H9 (cell line): ENCODE measurements at regions not wholly inside any gene's neighbourhood (a gene's known extent, or its start where the extent isn't known, plus 50 kb on each side); places are given as distances from the start of the nearest gene placed in this dataset.

Experiments used
- DNase-seq: peaks from one replicate; pipeline ENCODE4 v3.0.0-alpha.2; 2017
- H2AFZ ChIP-seq: one replicate; pipeline ENCODE4 v1.6.1; 2013; ENCODE audit warnings: mild to moderate bottlenecking, low read length, control low read depth, moderate library complexity
- H2AK5ac ChIP-seq: 2 replicates; pipeline ENCODE4 v1.6.1; 2013; ENCODE audit warnings: low read length, control low read depth, mixed read lengths; ENCODE audit not compliant: insufficient read length
- H2BK120ac ChIP-seq: one replicate; pipeline ENCODE4 v1.6.1; 2013; ENCODE audit warnings: low read depth, mild to moderate bottlenecking, low read length, control low read depth, inconsistent platforms; ENCODE audit not compliant: poor library complexity, severe bottlenecking
- H2BK12ac ChIP-seq: 2 replicates; pipeline ENCODE4 v1.6.1; 2013; ENCODE audit warnings: low read length, control low read depth, mixed read lengths, low read depth; ENCODE audit not compliant: insufficient read length
- H2BK15ac ChIP-seq: 2 replicates; pipeline ENCODE4 v1.6.1; 2013; ENCODE audit warnings: low read depth, low read length, control low read depth
- H2BK20ac ChIP-seq: one replicate; pipeline ENCODE4 v1.6.1; 2013; ENCODE audit warnings: low read depth, mild to moderate bottlenecking, low read length, control low read depth, inconsistent platforms; ENCODE audit not compliant: poor library complexity, severe bottlenecking
- H2BK5ac ChIP-seq: 2 replicates; pipeline ENCODE4 v1.6.1; 2013; ENCODE audit warnings: low read length, control low read depth, mixed read lengths; ENCODE audit not compliant: insufficient read length
- H3K14ac ChIP-seq: 2 replicates; pipeline ENCODE4 v1.6.1; 2013; ENCODE audit warnings: low read length, control low read depth; ENCODE audit not compliant: insufficient read depth
- H3K18ac ChIP-seq: 2 replicates; pipeline ENCODE4 v1.6.1; 2013; ENCODE audit warnings: low read depth, mild to moderate bottlenecking, mixed read lengths, low read length, control low read depth; ENCODE audit not compliant: insufficient read length
- H3K23ac ChIP-seq: 2 replicates; pipeline ENCODE4 v1.6.1; 2013; ENCODE audit warnings: low read length, control low read depth, mixed read lengths, low read depth; ENCODE audit not compliant: insufficient read length
- H3K23me2 ChIP-seq: 2 replicates; pipeline ENCODE4 v1.6.1; 2013; ENCODE audit warnings: low read depth, mild to moderate bottlenecking, mixed read lengths, low read length, control low read depth; ENCODE audit not compliant: insufficient read length, poor library complexity, severe bottlenecking
- H3K27ac ChIP-seq: 2 replicates; pipeline ENCODE4 v1.5.1; 2013; ENCODE audit warnings: low read length, control low read depth, mixed read lengths, low read depth; ENCODE audit not compliant: insufficient read length
- H3K27me3 ChIP-seq: 2 replicates; pipeline ENCODE4 v1.6.1; 2013; ENCODE audit warnings: low read length, control low read depth, inconsistent platforms; ENCODE audit not compliant: insufficient read depth
- H3K4ac ChIP-seq: 2 replicates; pipeline ENCODE4 v1.6.1; 2013; ENCODE audit warnings: low read depth, mild to moderate bottlenecking, control low read depth, inconsistent platforms, low read length, moderate library complexity
- H3K4me1 ChIP-seq: 2 replicates; pipeline ENCODE4 v1.6.1; 2013; ENCODE audit warnings: low read length, control low read depth, inconsistent platforms; ENCODE audit not compliant: insufficient read depth
- H3K4me2 ChIP-seq: 2 replicates; pipeline ENCODE4 v1.6.1; 2013; ENCODE audit warnings: low read length, control low read depth, mixed read lengths; ENCODE audit not compliant: insufficient read length, insufficient read depth
- H3K56ac ChIP-seq: 2 replicates; pipeline ENCODE4 v1.6.1; 2013; ENCODE audit warnings: low read depth, mild to moderate bottlenecking, mixed read lengths, low read length, control low read depth; ENCODE audit not compliant: insufficient read length
- H3K79me1 ChIP-seq: 2 replicates; pipeline ENCODE4 v1.6.1; 2013; ENCODE audit warnings: low read depth, mild to moderate bottlenecking, moderate library complexity, low read length, control low read depth, inconsistent platforms; ENCODE audit not compliant: insufficient read depth, poor library complexity, severe bottlenecking
- H3K79me2 ChIP-seq: 2 replicates; pipeline ENCODE4 v1.6.1; 2013; ENCODE audit warnings: low read length, control low read depth, inconsistent platforms; ENCODE audit not compliant: insufficient read depth
- H3K9ac ChIP-seq: 2 replicates; pipeline ENCODE4 v1.6.1; 2013; ENCODE audit warnings: low read length, control low read depth, mixed read lengths; ENCODE audit not compliant: insufficient read length; ENCODE audit errors: extremely low read depth
- H3K9me3 ChIP-seq: one replicate; pipeline ENCODE4 v1.6.1; 2013; ENCODE audit warnings: low read depth, low read length, inconsistent platforms; ENCODE audit not compliant: control insufficient read depth
- H3T11ph ChIP-seq: one replicate; pipeline ENCODE4 v1.6.1; 2013; ENCODE audit warnings: mild to moderate bottlenecking, low read length, control low read depth, inconsistent platforms
- H4K20me1 ChIP-seq: one replicate; pipeline ENCODE4 v1.6.1; 2013; ENCODE audit not compliant: control insufficient read depth, insufficient read length, insufficient read depth
- H4K5ac ChIP-seq: 2 replicates; pipeline ENCODE4 v1.6.1; 2013; ENCODE audit warnings: low read depth, mild to moderate bottlenecking, mixed read lengths, low read length, control low read depth; ENCODE audit not compliant: insufficient read length
- H4K8ac ChIP-seq: replicated peaks from 2 replicates; pipeline ENCODE4 v1.6.1; 2013; ENCODE audit warnings: low read length, control low read depth, mixed read lengths, low read depth; ENCODE audit not compliant: insufficient read length
- H4K91ac ChIP-seq: 2 replicates; pipeline ENCODE4 v1.6.1; 2013; ENCODE audit warnings: low read depth, mild to moderate bottlenecking, moderate library complexity, mixed read lengths, low read length, control low read depth; ENCODE audit not compliant: insufficient read length
- H3K27ac Mint-ChIP-seq, 3 experiments: 2 replicates in 2 of 3; 3 replicates in 1 of 3; pipeline ENCODE4 v1.8.0; 2020 to 2021; ENCODE audit warnings: mixed read lengths in 3 of 3, mild to moderate bottlenecking in 1 of 3, moderate library complexity in 1 of 3
- H3K27me3 Mint-ChIP-seq: 2 replicates; pipeline ENCODE4 v1.8.0; 2021; ENCODE audit warnings: low read depth, mild to moderate bottlenecking, moderate library complexity, mixed read lengths
- H3K36me3 Mint-ChIP-seq, 3 experiments: 2 replicates in 2 of 3; 3 replicates in 1 of 3; pipeline ENCODE4 v1.8.0; 2020 to 2021; ENCODE audit warnings: low read depth in 3 of 3, mixed read lengths in 3 of 3; ENCODE audit not compliant: insufficient read depth in 1 of 3
- H3K4me1 Mint-ChIP-seq, 2 experiments: 2 replicates each; pipeline ENCODE4 v1.8.0; 2020; ENCODE audit warnings: mixed read lengths in 2 of 2
- H3K4me3 Mint-ChIP-seq, 2 experiments: 2 replicates in 1 of 2; 3 replicates in 1 of 2; pipeline ENCODE4 v1.8.0; 2020 to 2021; ENCODE audit warnings: mild to moderate bottlenecking in 2 of 2, mixed read lengths in 2 of 2, moderate library complexity in 1 of 2
- H3K9me3 Mint-ChIP-seq, 2 experiments: 2 replicates in 1 of 2; 3 replicates in 1 of 2; pipeline ENCODE4 v1.8.0; 2020; ENCODE audit warnings: mild to moderate bottlenecking in 2 of 2, mixed read lengths in 2 of 2, moderate library complexity in 1 of 2
- WGBS: extraction: QIAGEN DNeasy Blood & Tissue Kit; methylation state at CpG from one replicate; pipeline ENCODE4 v1.1.7; 2013; ENCODE audit warnings: missing lambda C conversion rate, low lambda C conversion rate, mixed read lengths; ENCODE audit not compliant: insufficient read length; ENCODE audit errors: extremely low coverage; 5-methylcytosine and 5-hydroxymethylcytosine counted together
- TF ChIP-seq, protein P1 (sequence below): fragments of 200-600 bp; sonication (generic); conservative IDR thresholded peaks from 3 replicates; pipeline ENCODE4 v1.8.0; 2021; ENCODE audit warnings: antibody characterized with exemption, mild to moderate bottlenecking

DNA sequence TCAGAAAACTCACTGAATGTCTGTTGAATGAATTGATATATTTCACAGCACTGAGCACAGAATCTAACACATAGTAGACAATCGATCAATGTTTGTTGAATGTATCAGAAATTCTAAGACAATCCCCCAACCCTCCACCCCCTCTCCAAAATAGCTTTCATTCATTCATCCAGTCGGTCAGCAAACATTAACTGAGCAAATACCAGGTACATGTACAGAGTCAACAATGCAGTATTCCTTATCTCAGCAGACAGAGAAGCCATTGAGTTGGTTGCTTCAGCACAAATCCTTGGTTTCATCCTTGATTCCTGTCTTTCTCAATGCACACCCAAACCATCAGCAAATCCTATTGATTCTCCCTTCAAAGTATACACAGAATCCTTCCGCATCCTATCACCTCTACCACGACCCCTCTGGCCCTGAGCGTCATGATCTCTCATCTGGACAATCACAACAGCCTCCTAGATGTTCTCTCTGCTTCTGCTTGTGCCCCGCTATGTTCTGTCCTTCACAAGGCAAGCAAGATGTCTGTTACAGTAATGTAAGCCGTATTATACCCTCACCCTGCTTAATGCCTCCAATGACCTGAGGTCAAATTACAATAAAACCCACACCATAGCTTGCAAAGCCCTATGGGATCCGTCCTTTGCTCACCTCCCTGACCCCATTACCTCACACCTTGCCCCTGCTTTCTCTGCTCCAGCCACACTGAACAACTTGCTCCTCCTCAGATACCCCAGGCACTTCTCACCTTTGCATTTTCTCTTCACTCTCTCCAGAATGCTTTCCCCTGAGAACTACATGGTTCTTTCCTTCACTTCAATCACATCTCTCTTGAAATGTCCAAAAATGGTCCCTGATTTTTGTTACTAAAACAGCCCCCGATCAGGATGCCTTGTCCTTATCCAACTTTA, 738.1 kb upstream of the TBX3 start:
- H3K4me1 ChIP-seq = no peaks in the 10 kb centered on the region
- no peak overlapping the region for H3K56ac ChIP-seq
- H3K14ac ChIP-seq = no peak overlapping the region
- H3K4me2 ChIP-seq = no peak overlapping the region
- Mint-ChIP-seq H3K4me1 (peaks cover 3% of the 10 kb centered on the region in 2 experiments; a peak in 1 of 4 replicates), H3K4me3 (no peak overlapping the region), H3K36me3 (no peaks in the 10 kb centered on the region), H3K27ac (no peak overlapping the region), H3K9me3 (no peaks in the 10 kb centered on the region), H3K27me3 (peaks cover 11% of the 10 kb centered on the region)
- no peak overlapping the region for H3K4ac ChIP-seq
- H4K5ac ChIP-seq = no peak overlapping the region
- H2BK12ac ChIP-seq = no peak overlapping the region
- H4K91ac ChIP-seq = no peak overlapping the region
- H2AFZ ChIP-seq = no peak overlapping the region
- H3K9me3 ChIP-seq = no peaks in the 10 kb centered on the region
- no peak overlapping the region for H2BK5ac ChIP-seq
- no peak overlapping the region for H4K8ac ChIP-seq
- no peaks in the 10 kb centered on the region for H3K23me2 ChIP-seq
- no peaks in the 10 kb centered on the region for H3K79me2 ChIP-seq
- H2AK5ac ChIP-seq = no peak overlapping the region
- no peak overlapping the region for H3T11ph ChIP-seq
- WGBS = no CpG with 5 or more reads among the region's 9 CpGs
- H3K79me1 ChIP-seq = no peaks in the 10 kb centered on the region
- TF ChIP-seq, protein P1, sequence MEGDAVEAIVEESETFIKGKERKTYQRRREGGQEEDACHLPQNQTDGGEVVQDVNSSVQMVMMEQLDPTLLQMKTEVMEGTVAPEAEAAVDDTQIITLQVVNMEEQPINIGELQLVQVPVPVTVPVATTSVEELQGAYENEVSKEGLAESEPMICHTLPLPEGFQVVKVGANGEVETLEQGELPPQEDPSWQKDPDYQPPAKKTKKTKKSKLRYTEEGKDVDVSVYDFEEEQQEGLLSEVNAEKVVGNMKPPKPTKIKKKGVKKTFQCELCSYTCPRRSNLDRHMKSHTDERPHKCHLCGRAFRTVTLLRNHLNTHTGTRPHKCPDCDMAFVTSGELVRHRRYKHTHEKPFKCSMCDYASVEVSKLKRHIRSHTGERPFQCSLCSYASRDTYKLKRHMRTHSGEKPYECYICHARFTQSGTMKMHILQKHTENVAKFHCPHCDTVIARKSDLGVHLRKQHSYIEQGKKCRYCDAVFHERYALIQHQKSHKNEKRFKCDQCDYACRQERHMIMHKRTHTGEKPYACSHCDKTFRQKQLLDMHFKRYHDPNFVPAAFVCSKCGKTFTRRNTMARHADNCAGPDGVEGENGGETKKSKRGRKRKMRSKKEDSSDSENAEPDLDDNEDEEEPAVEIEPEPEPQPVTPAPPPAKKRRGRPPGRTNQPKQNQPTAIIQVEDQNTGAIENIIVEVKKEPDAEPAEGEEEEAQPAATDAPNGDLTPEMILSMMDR = no peak
- no peak for DNase-seq
- no peak overlapping the region for H2BK20ac ChIP-seq
- H3K9ac ChIP-seq = no peak overlapping the region
- no peaks in the 10 kb centered on the region for H4K20me1 ChIP-seq
- no peak overlapping the region for H3K18ac ChIP-seq
- no peak overlapping the region for H3K23ac ChIP-seq
- H3K27ac ChIP-seq = no peak overlapping the region
- no peak overlapping the region for H2BK15ac ChIP-seq
- H3K27me3 ChIP-seq = no peaks in the 10 kb centered on the region
- no peak overlapping the region for H2BK120ac ChIP-seq
